ENCODE measurements at regions not wholly inside any gene's neighbourhood (a gene's known extent, or its start where the extent isn't known, plus 50 kb on each side); places are given as distances from the start of the nearest gene placed in this dataset.

- no TSS peak for BruUV-seq (replicated peaks)
- no peaks in the 10 kb centered on the region for H3K9me3 ChIP-seq (replicated peaks; ENCODE audit: control insufficient read depth, insufficient read depth, low read length)
- H3K27ac ChIP-seq (ENCODE audit: insufficient read depth, low read depth, low read length) = no peak overlapping the region
- no peaks in the 10 kb centered on the region for H3K36me3 ChIP-seq (ENCODE audit: control insufficient read depth in 2 of 2, extremely low read depth in 1 of 2, insufficient read depth in 2 of 2, low read length in 2 of 2)
- TF ChIP-seq CTCF (IDR thresholded peaks at IDR 0.05; ENCODE audit: extremely low read depth in 1 of 2, insufficient read depth in 1 of 2, low read depth in 1 of 2, low read length in 2 of 2) = no peak
- no peak for TF ChIP-seq MYC (IDR thresholded peaks at IDR 0.05; ENCODE audit: low read depth, low read length)
- no peaks in the 10 kb centered on the region for H3K27me3 ChIP-seq (ENCODE audit: control insufficient read depth in 2 of 2, insufficient read depth in 2 of 2, low read length in 2 of 2)
- H3K9ac ChIP-seq (replicated peaks; ENCODE audit: extremely low read depth, insufficient read depth, low read length) = no peak overlapping the region
- H3K9me1 ChIP-seq (replicated peaks; ENCODE audit: control insufficient read depth, extremely low read depth, insufficient read depth, low read length) = no peaks in the 10 kb centered on the region
- H2AFZ ChIP-seq (ENCODE audit: low read depth, low read length) = no peak overlapping the region
- H3K4me2 ChIP-seq (ENCODE audit: insufficient read depth, low read length) = no peak overlapping the region
- H3K4me3 ChIP-seq (replicated peaks in 1 of 3; ENCODE audit: insufficient read depth in 1 of 3, low read depth in 1 of 3, low read length in 3 of 3) = no peak overlapping the region
- dilution Hi-C loops (cut with MboI; ENCODE audit: extremely low pct_ligation_motif_present, low sequenced_read_pairs) (no loop called here), intact Hi-C loops (cut with micrococcal nuclease) (no loop called here)
- no peaks in the 10 kb centered on the region for H4K20me1 ChIP-seq (replicated peaks; ENCODE audit: control insufficient read depth, extremely low read depth, insufficient read depth, low read length)
- ChIA-PET POLR2A (no interaction called here), CTCF (interaction anchor here (1.3 kb wide), 1 partner anchor 10 kb away, joined by 3 read pairs; no protein-coding TSS in a partner anchor)
- no peaks in the 10 kb centered on the region for H3K79me2 ChIP-seq (ENCODE audit: control insufficient read depth, insufficient read depth, low read length)
- no peak for FAIRE-seq
- H3K4me1 ChIP-seq (ENCODE audit: control insufficient read depth, extremely low read depth, insufficient read depth, low read length) = no peaks in the 10 kb centered on the region
- no peak for DNase-seq (ENCODE audit: low read depth, low spot score)
Measured at GRCh38 chr6:169862043-169862891, 110.8 kb downstream of the ERMARD start.

- FAIRE-seq (no peak), DNase-seq (ENCODE audit: low read depth, low spot score) (no peak)
- no peaks in the 10 kb centered on the region for H3K36me3 ChIP-seq (ENCODE audit: control insufficient read depth in 2 of 2, extremely low read depth in 1 of 2, insufficient read depth in 2 of 2, low read length in 2 of 2)
- H3K9me1 ChIP-seq (replicated peaks; ENCODE audit: control insufficient read depth, extremely low read depth, insufficient read depth, low read length) = no peaks in the 10 kb centered on the region
- H3K27me3 ChIP-seq (ENCODE audit: control insufficient read depth in 2 of 2, insufficient read depth in 2 of 2, low read length in 2 of 2) = no peaks in the 10 kb centered on the region
- TF ChIP-seq GATA2 (IDR thresholded peaks at IDR 0.05; ENCODE audit: insufficient read depth, insufficient read length, low read depth, low read length) = no peak
- no peak for TF ChIP-seq EZH2 (IDR thresholded peaks at IDR 0.05; ENCODE audit: borderline replicate concordance, low read depth, low read length, severe bottlenecking)
- no peak for TF ChIP-seq CTCF (IDR thresholded peaks at IDR 0.05; ENCODE audit: extremely low read depth in 1 of 2, insufficient read depth in 1 of 2, low read depth in 1 of 2, low read length in 2 of 2)
- no peak for TF ChIP-seq FOS (IDR thresholded peaks at IDR 0.05; ENCODE audit: borderline replicate concordance, insufficient read depth, low read length)
- no peak for TF ChIP-seq MYC (IDR thresholded peaks at IDR 0.05; ENCODE audit: low read depth, low read length)
- TF ChIP-seq JUN (IDR thresholded peaks at IDR 0.05; ENCODE audit: borderline replicate concordance, insufficient read depth, insufficient read length, low read depth) = no peak
- TF ChIP-seq POLR2A (IDR thresholded peaks at IDR 0.05; ENCODE audit: low read depth, low read length) = no peak
- TF ChIP-seq POLR2AphosphoS5 (IDR thresholded peaks at IDR 0.05; ENCODE audit: insufficient read depth, low read depth, low read length) = no peak
- ChIA-PET CTCF (interaction anchor here (1.3 kb wide), 1 partner anchor 9 kb away, joined by 3 read pairs; no protein-coding TSS in a partner anchor), POLR2A (no interaction called here)
- no peaks in the 10 kb centered on the region for H3K79me2 ChIP-seq (ENCODE audit: control insufficient read depth, insufficient read depth, low read length)
- no peak overlapping the region for H2AFZ ChIP-seq (ENCODE audit: low read depth, low read length)
- H3K9ac ChIP-seq (replicated peaks; ENCODE audit: extremely low read depth, insufficient read depth, low read length) = no peak overlapping the region
- no peak overlapping the region for H3K27ac ChIP-seq (ENCODE audit: insufficient read depth, low read depth, low read length)
- no peaks in the 10 kb centered on the region for H3K4me1 ChIP-seq (ENCODE audit: control insufficient read depth, extremely low read depth, insufficient read depth, low read length)
- BruUV-seq (replicated peaks) = no TSS peak
- intact Hi-C loops (cut with micrococcal nuclease) = no loop called here
- H4K20me1 ChIP-seq (replicated peaks; ENCODE audit: control insufficient read depth, extremely low read depth, insufficient read depth, low read length) = no peaks in the 10 kb centered on the region
- no peak overlapping the region for H3K4me3 ChIP-seq (replicated peaks in 1 of 3; ENCODE audit: insufficient read depth in 1 of 3, low read depth in 1 of 3, low read length in 3 of 3)
- dilution Hi-C loops (cut with MboI; ENCODE audit: extremely low pct_ligation_motif_present, low sequenced_read_pairs) = no loop called here
- no peaks in the 10 kb centered on the region for H3K9me3 ChIP-seq (replicated peaks; ENCODE audit: control insufficient read depth, insufficient read depth, low read length)
- no peak overlapping the region for H3K4me2 ChIP-seq (ENCODE audit: insufficient read depth, low read length)
Measured at GRCh38 chr6:169861431-169862042, 110.1 kb downstream of the ERMARD start.
